Thyroid gland (tissue), 4 donors: ENCODE measurements at regions not wholly inside any gene's neighbourhood (a gene's known extent, or its start where the extent isn't known, plus 50 kb on each side); places are given as distances from the start of the nearest gene placed in this dataset.

Experiments
- CTCF ChIP-seq, 6 experiments: fragments of 200-600 bp in 3 of 6; fragments of 450-650 bp in 3 of 6; sonication (generic) in 3 of 6; IDR thresholded peaks; one replicate each; pipeline ENCODE4 v1.5.1; 2016 to 2019; ENCODE audit warnings: antibody characterized with exemption in 6 of 6, mild to moderate bottlenecking in 2 of 6, inconsistent platforms in 1 of 6, moderate library complexity in 1 of 6
- POLR2A ChIP-seq, 2 donors: fragments of 450-650 bp; IDR thresholded peaks; one replicate each; pipeline ENCODE4 v1.6.1; 2017; ENCODE audit warnings: antibody characterized with exemption in 2 of 2, mild to moderate bottlenecking in 2 of 2, moderate library complexity in 1 of 2

DNA sequence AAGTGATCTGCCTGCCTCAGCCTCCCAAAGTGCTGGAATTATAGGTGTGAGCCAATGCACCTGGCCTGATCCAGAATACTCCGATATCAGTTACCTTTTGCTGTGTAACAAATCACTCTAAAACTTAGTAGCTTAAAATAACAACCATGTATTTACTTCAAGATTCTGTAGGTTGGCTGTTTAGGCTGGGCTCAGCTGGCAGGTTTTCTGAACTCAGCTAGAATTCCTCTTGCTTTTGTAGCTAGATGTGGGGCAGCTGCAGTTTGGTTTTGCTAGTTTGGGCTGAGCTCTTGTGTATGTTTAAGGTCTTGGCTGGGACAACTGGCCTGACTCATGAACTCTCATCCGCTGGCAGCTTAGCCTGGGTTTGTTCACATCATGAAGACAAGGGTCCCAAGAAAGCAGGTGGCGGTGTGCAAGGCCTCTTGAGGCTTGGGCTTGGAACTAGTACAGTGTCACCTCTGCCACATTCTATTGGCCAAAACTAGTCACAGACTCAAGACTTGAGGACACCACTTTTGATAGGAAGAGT lies 138.3 kb upstream of the SHB start:
- TF ChIP-seq CTCF (IDR thresholded peaks at IDR 0.05) = no peak
- TF ChIP-seq POLR2A (IDR thresholded peaks at IDR 0.05) = no peak
